GM12891 (cell line): ENCODE measurements at regions not wholly inside any gene's neighbourhood (a gene's known extent, or its start where the extent isn't known, plus 50 kb on each side); places are given as distances from the start of the nearest gene placed in this dataset.

ENCODE experiments used
- POLR2A ChIP-seq: IDR thresholded peaks from 2 replicates; pipeline ENCODE4 v1.6.1; 2011; ENCODE audit warnings: low read depth, low read length, control low read depth
- TAF1 ChIP-seq: IDR thresholded peaks from 2 replicates; pipeline ENCODE4 v1.6.1; 2011; ENCODE audit warnings: low read depth, low read length, control low read depth

- TF ChIP-seq POLR2A (no peak), TAF1 (no peak)
Measured at GRCh38 chr3:36212251-36212650, 168.1 kb upstream of the STAC start.
